Colonic mucosa (tissue), 4 donors: ENCODE measurements at regions not wholly inside any gene's neighbourhood (a gene's known extent, or its start where the extent isn't known, plus 50 kb on each side); places are given as distances from the start of the nearest gene placed in this dataset.

ENCODE experiments used
- DNase-seq: peaks from one replicate; pipeline ENCODE4 v3.0.0-alpha.2; 2020
- H3K27ac ChIP-seq: fragments of 200-600 bp; one replicate; pipeline ENCODE4 v1.8.0; 2021
- H3K27me3 ChIP-seq: fragments of 200-600 bp; one replicate; pipeline ENCODE4 v1.8.0; 2021
- H3K36me3 ChIP-seq: fragments of 200-600 bp; one replicate; pipeline ENCODE4 v1.8.0; 2021
- H3K4me1 ChIP-seq: fragments of 200-600 bp; one replicate; pipeline ENCODE4 v1.8.0; 2021; ENCODE audit warnings: mild to moderate bottlenecking
- H3K4me3 ChIP-seq: fragments of 200-600 bp; one replicate; pipeline ENCODE4 v1.8.0; 2021
- H3K9ac ChIP-seq, 2 donors: one replicate each; pipeline ENCODE4 v1.7.0; 2013; ENCODE audit warnings: control low read depth in 2 of 2, low read depth in 2 of 2, low read length in 2 of 2
- H3K9me3 ChIP-seq: fragments of 200-600 bp; one replicate; pipeline ENCODE4 v1.8.0; 2021
- intact Hi-C: fragments of 100-400 bp; cut with DNase I; formaldehyde crosslinking; loops from one replicate; pipeline ENCODE4 v1.14.1; 2022
- TF ChIP-seq, protein P1 (sequence below): fragments of 200-600 bp; IDR thresholded peaks from one replicate; pipeline ENCODE4 v1.8.0; 2022; ENCODE audit warnings: antibody characterized with exemption, mild to moderate bottlenecking
- donor health status: healthy.
- donor health status: DM: no; HTN: no; CAD: no.
- donor health status: DM: no; HTN: no; CAD: no.

DNA sequence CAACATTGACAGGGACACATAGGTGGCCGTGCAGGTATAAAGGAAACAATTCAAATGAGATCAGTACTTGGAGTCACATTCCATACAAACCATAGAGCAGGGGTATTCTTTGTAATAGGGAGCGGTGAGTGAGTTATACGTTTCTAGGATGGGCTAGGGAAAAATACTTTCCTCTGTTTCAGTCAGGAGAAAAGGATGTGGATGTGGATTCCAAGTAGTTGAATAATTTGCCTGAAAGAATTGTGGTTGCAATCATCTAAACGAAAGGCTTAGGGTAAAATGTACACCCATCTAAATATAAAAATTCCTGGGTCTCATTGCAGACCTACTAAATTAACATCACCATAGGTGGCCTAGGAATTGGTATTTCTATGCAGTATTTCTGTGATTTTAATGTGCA, 270.7 kb upstream of the IGFBP3 start:
- TF ChIP-seq, protein P1, sequence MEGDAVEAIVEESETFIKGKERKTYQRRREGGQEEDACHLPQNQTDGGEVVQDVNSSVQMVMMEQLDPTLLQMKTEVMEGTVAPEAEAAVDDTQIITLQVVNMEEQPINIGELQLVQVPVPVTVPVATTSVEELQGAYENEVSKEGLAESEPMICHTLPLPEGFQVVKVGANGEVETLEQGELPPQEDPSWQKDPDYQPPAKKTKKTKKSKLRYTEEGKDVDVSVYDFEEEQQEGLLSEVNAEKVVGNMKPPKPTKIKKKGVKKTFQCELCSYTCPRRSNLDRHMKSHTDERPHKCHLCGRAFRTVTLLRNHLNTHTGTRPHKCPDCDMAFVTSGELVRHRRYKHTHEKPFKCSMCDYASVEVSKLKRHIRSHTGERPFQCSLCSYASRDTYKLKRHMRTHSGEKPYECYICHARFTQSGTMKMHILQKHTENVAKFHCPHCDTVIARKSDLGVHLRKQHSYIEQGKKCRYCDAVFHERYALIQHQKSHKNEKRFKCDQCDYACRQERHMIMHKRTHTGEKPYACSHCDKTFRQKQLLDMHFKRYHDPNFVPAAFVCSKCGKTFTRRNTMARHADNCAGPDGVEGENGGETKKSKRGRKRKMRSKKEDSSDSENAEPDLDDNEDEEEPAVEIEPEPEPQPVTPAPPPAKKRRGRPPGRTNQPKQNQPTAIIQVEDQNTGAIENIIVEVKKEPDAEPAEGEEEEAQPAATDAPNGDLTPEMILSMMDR, result no peak
- intact Hi-C loops, result no loop called here
- Histone ChIP-seq H3K27me3 (no peaks in the 10 kb centered on the region), H3K9me3 (no peaks in the 10 kb centered on the region), H3K4me3 (no peak overlapping the region), H3K4me1 (no peaks in the 10 kb centered on the region), H3K9ac (no peak overlapping the region), H3K27ac (no peak overlapping the region), H3K36me3 (no peaks in the 10 kb centered on the region)
- DNase-seq, result no peak

DNA sequence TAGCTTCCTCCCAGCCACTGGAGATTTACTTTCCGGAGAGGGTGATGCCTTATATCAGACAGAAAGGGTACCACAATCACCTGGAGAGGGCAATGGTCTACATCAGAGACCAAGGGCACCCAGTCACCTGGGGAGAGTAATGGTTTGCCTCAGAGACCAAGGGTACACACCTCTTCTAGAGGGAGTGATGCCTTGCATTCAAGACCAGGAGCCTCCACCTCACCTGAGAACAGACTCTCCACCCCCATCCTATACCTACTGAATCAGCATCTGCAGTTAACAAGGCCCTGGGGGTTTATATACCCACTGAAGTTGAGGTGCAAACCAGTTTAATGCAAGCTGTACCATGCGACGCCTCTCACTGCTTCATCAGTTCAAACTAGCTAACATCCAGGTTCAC, 270.2 kb upstream of the IGFBP3 start:
- TF ChIP-seq, protein P1, result no peak
- Histone ChIP-seq H3K9ac (no peak overlapping the region), H3K9me3 (no peaks in the 10 kb centered on the region), H3K36me3 (no peaks in the 10 kb centered on the region), H3K27me3 (no peaks in the 10 kb centered on the region), H3K27ac (no peak overlapping the region), H3K4me1 (no peaks in the 10 kb centered on the region), H3K4me3 (no peak overlapping the region)
- intact Hi-C loops, result no loop called here
- DNase-seq, result no peak

GRCh38 chr7:46189255-46189790, 268.3 kb upstream of the IGFBP3 start:
- intact Hi-C loops, result no loop called here

GRCh38 chr7:46186131-46186530, 265.1 kb upstream of the IGFBP3 start:
- H3K4me1 ChIP-seq, result no peaks in the 10 kb centered on the region
- intact Hi-C loops, result no loop called here
- H3K4me3 ChIP-seq, result no peak overlapping the region
- DNase-seq, result no peak
- no peak overlapping the region for H3K27ac ChIP-seq
- no peaks in the 10 kb centered on the region for H3K27me3 ChIP-seq
- H3K9ac ChIP-seq, result no peak overlapping the region
- TF ChIP-seq, protein P1, result no peak
- no peaks in the 10 kb centered on the region for H3K36me3 ChIP-seq
- no peaks in the 10 kb centered on the region for H3K9me3 ChIP-seq

More at GRCh38 chr7:46189255-46189790, 268.3 kb upstream of the IGFBP3 start:
- Histone ChIP-seq H3K27me3 (no peaks in the 10 kb centered on the region), H3K9ac (no peak overlapping the region), H3K36me3 (no peaks in the 10 kb centered on the region), H3K27ac (no peak overlapping the region), H3K4me3 (no peak overlapping the region), H3K9me3 (no peaks in the 10 kb centered on the region), H3K4me1 (no peaks in the 10 kb centered on the region)
- no peak for DNase-seq
- TF ChIP-seq, protein P1, result no peak

- DNase-seq, result no peak
- TF ChIP-seq, protein P1, result no peak
Measured at GRCh38 chr7:46179061-46179610, 258.1 kb upstream of the IGFBP3 start.

More at GRCh38 chr7:46179061-46179610, 258.1 kb upstream of the IGFBP3 start:
- Histone ChIP-seq H3K4me1 (no peaks in the 10 kb centered on the region), H3K36me3 (no peaks in the 10 kb centered on the region), H3K9ac (no peak overlapping the region), H3K27ac (no peak overlapping the region), H3K27me3 (no peaks in the 10 kb centered on the region), H3K4me3 (no peak overlapping the region), H3K9me3 (no peaks in the 10 kb centered on the region)
- intact Hi-C loops, result no loop called here
